ENCODE measurements at regions not wholly inside any gene's neighbourhood (a gene's known extent, or its start where the extent isn't known, plus 50 kb on each side); places are given as distances from the start of the nearest gene placed in this dataset.

DNA sequence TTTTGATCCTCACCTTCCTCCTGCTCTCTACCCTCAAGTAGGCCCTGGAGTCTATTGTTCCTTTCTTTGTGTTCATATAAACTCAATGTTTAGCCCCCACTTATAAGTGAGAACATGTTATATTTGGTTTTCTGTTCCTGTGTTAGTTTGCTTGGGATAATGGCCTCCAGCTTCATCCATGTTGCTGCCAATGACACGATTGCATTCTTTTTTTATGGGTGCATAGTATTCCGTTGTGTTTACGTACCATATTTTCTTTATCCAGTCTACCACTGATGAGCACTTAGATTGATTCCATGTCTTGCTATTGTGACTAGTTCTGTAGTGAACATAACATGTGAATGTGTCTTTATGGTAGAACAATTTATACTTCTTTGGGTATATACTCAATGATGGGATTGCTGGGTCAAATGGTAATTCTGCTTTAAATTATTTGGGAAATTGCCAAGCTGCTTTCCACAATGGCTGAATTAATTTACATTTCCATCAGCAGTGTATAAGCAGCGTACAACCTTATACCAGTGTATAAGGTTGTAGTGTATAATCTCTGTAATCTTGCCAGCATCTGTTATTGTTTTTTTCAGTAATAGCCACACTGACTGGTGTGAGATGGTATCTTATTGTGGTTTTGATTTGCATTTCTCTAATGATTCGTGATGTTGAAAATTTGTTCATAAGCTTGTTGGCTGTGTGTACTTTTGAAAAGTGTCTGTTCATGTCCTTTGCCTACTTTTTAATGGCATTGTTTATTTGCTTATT lies 288.9 kb downstream of the KCNRG start:
- no peaks in the 10 kb centered on the region for H3K36me3 ChIP-seq (ENCODE audit: control insufficient read depth, insufficient read depth, low read length)
- no peak overlapping the region for H3K4me3 ChIP-seq (ENCODE audit: low read depth, low read length)
- CTCF ChIA-PET, result no interaction called here
- TF ChIP-seq, protein P1, sequence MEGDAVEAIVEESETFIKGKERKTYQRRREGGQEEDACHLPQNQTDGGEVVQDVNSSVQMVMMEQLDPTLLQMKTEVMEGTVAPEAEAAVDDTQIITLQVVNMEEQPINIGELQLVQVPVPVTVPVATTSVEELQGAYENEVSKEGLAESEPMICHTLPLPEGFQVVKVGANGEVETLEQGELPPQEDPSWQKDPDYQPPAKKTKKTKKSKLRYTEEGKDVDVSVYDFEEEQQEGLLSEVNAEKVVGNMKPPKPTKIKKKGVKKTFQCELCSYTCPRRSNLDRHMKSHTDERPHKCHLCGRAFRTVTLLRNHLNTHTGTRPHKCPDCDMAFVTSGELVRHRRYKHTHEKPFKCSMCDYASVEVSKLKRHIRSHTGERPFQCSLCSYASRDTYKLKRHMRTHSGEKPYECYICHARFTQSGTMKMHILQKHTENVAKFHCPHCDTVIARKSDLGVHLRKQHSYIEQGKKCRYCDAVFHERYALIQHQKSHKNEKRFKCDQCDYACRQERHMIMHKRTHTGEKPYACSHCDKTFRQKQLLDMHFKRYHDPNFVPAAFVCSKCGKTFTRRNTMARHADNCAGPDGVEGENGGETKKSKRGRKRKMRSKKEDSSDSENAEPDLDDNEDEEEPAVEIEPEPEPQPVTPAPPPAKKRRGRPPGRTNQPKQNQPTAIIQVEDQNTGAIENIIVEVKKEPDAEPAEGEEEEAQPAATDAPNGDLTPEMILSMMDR (IDR thresholded peaks at IDR 0.05; ENCODE audit: insufficient read depth, low read depth, low read length), result no peak
- peaks cover 1% of the 10 kb centered on the region; the same call in 1 of the 2 replicates for H3K27me3 ChIP-seq (ENCODE audit: control insufficient read depth, insufficient read depth, low read length)
- no peak for DNase-seq (ENCODE audit: low read depth)
- POLR2A ChIA-PET, result no interaction called here

DNA sequence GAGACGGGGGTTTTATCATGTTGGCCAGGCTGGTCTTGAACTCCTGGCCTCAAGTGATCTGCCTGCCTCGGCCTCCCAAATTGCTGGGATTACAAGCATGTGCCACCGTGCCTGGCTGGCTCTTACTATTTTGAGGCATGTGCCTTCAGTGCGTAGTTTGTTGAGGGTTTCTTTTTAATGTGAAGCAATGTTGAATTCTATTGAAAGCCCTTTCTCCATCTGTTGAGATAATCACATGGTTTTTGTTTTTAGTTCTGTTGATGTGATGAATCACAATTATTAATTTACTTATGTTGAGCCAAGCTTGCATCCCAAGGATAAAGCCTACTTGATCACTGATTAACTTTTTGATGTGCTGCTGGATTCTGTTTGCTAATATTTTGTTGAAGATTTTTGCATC lies 290.9 kb downstream of the KCNRG start:
- no peaks in the 10 kb centered on the region; the same call in 1 of the 2 replicates for H3K27me3 ChIP-seq (ENCODE audit: control insufficient read depth, insufficient read depth, low read length)
- no peak overlapping the region for H3K4me3 ChIP-seq (ENCODE audit: low read depth, low read length)
- ChIA-PET POLR2A (no interaction called here), CTCF (no interaction called here)
- DNase-seq (ENCODE audit: low read depth), result no peak
- no peaks in the 10 kb centered on the region for H3K36me3 ChIP-seq (ENCODE audit: control insufficient read depth, insufficient read depth, low read length)
- TF ChIP-seq, protein P1 (IDR thresholded peaks at IDR 0.05; ENCODE audit: insufficient read depth, low read depth, low read length), result no peak

DNA sequence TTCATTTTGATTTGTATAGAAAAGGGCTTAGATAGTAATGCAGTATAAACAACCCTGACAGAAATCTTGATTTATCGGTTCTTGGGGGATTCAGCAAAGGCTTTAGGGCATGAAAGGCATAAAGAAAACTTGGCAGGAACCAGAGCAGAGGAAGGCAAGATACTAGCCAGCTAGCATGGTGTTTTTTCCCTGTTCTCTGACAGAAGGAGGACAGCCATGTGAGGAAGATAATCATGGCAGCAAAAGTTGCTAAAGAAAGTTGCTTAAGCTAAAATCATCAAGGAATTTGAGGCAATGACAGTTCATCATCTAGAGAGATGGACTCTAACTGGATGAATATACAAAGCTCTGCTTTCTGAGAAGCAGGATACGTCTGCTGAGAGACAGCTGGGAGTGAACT lies 294.1 kb downstream of the KCNRG start:
- Histone ChIP-seq H3K27me3 (ENCODE audit: control insufficient read depth, insufficient read depth, low read length) (no peaks in the 10 kb centered on the region), H3K36me3 (ENCODE audit: control insufficient read depth, insufficient read depth, low read length) (no peaks in the 10 kb centered on the region), H3K4me3 (ENCODE audit: low read depth, low read length) (no peak overlapping the region)
- DNase-seq (ENCODE audit: low read depth), result no peak
- ChIA-PET CTCF (no interaction called here), POLR2A (no interaction called here)
- TF ChIP-seq, protein P1 (IDR thresholded peaks at IDR 0.05; ENCODE audit: insufficient read depth, low read depth, low read length), result no peak

DNA sequence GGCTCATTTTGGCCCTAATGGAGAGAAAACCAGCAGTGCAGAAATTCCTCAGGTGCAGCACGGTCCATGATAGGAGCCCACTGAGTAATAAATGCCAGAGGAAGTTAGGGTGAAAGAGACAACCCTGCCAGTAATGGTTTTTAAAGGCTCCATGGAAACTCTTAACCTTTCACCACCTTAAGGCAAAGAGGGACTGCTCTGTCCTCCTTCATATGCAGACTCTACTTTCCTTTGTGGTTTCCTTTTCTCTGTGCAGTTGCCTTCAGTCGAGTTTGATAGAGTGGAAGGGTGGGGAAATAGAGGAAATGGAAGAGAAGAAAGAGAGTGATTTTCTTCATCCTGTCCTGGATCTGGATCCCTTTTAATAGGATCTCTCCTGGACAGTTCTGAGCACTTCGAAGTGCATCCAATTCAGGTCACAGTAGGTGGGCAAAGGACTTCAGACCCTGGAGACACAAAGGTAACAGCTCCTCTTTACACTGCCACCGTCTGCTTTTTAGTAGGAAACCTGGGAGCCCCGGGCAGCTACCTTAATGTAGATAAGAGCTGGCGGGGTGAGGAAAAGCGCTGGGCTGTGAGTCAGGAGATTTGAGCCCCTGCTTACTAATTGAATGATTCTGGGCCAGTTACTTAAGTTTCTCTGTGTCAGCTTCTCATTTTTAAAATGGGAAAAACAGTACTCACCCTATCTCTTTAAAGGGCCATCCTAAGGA lies 294.8 kb downstream of the KCNRG start:
- ChIA-PET CTCF (no interaction called here), POLR2A (no interaction called here)
- Histone ChIP-seq H3K4me3 (ENCODE audit: low read depth, low read length) (no peak overlapping the region), H3K36me3 (ENCODE audit: control insufficient read depth, insufficient read depth, low read length) (no peaks in the 10 kb centered on the region), H3K27me3 (ENCODE audit: control insufficient read depth, insufficient read depth, low read length) (no peaks in the 10 kb centered on the region)
- no peak for DNase-seq (ENCODE audit: low read depth)
- TF ChIP-seq, protein P1 (IDR thresholded peaks at IDR 0.05; ENCODE audit: insufficient read depth, low read depth, low read length), result no peak

DNA sequence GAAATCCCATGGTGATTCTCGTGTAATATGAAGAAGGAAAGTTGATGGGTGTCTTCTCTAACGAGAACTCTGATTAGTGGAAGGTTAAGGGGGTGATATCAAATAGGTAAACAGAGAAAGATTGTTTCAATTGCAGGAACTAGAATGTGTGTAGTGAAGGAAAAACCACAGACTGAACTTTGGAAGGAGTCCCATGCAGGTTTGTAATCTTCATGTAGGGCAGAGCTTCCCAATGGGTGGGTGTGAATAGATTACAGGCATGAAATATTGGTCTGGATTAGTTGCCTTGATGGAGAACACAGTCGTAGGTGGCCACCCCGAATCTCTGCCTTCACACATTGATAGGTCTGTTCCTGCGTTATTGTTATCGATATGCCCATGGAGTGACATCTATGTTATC lies 295.5 kb downstream of the KCNRG start:
- TF ChIP-seq, protein P1 (IDR thresholded peaks at IDR 0.05; ENCODE audit: insufficient read depth, low read depth, low read length), result no peak
- ChIA-PET CTCF (no interaction called here), POLR2A (no interaction called here)
- Histone ChIP-seq H3K36me3 (ENCODE audit: control insufficient read depth, insufficient read depth, low read length) (no peaks in the 10 kb centered on the region), H3K27me3 (ENCODE audit: control insufficient read depth, insufficient read depth, low read length) (no peaks in the 10 kb centered on the region), H3K4me3 (ENCODE audit: low read depth, low read length) (no peak overlapping the region)
- DNase-seq (ENCODE audit: low read depth), result no peak

All from BJ (cell line).